HEK293T (cell line): ENCODE measurements at regions not wholly inside any gene's neighbourhood (a gene's known extent, or its start where the extent isn't known, plus 50 kb on each side); places are given as distances from the start of the nearest gene placed in this dataset.

Experiments used
- CTCF ChIA-PET: fragments of 350-600 bp; formaldehyde crosslinking; extraction: SDS; loops from one replicate; lab custom pipeline; 2021; ENCODE audit warnings: antibody characterized with exemption, inconsistent platforms; lab: Yijun Ruan, JAX
- POLR2A ChIA-PET: fragments of 350-600 bp; formaldehyde crosslinking; extraction: SDS; loops from one replicate; lab custom pipeline; 2020; ENCODE audit warnings: antibody characterized with exemption, inconsistent platforms; lab: Yijun Ruan, JAX
- DNase-seq: peaks from one replicate; pipeline ENCODE4 v3.0.0; 2012; ENCODE audit warnings: mixed read lengths; ENCODE audit errors: extremely low spot score
- ARNT ChIP-seq: fragments of 450-650 bp; IDR thresholded peaks from 2 replicates; pipeline ENCODE4 v1.6.1; 2017; ENCODE audit warnings: mild to moderate bottlenecking
- BHLHE40 ChIP-seq: fragments of 450-650 bp; IDR thresholded peaks from 2 replicates; pipeline ENCODE4 v1.6.1; 2016; ENCODE audit warnings: mild to moderate bottlenecking, moderate library complexity, borderline replicate concordance
- CTBP1 ChIP-seq: fragments of 450-650 bp; IDR thresholded peaks from 2 replicates; pipeline ENCODE4 v1.6.1; 2016; ENCODE audit warnings: borderline replicate concordance
- ELF4 ChIP-seq: fragments of 450-650 bp; IDR thresholded peaks from 2 replicates; pipeline ENCODE4 v1.6.1; 2017; ENCODE audit warnings: antibody characterized with exemption
- FOXA1 ChIP-seq: fragments of 450-650 bp; IDR thresholded peaks from 2 replicates; pipeline ENCODE4 v1.6.1; 2016; ENCODE audit warnings: mild to moderate bottlenecking
- FOXK2 ChIP-seq: fragments of 450-650 bp; IDR thresholded peaks from 2 replicates; pipeline ENCODE4 v1.6.1; 2016; ENCODE audit warnings: mild to moderate bottlenecking
- FOXM1 ChIP-seq: fragments of 450-650 bp; IDR thresholded peaks from 2 replicates; pipeline ENCODE4 v1.6.1; 2017; ENCODE audit warnings: mild to moderate bottlenecking, borderline replicate concordance
- HDGF ChIP-seq: fragments of 450-650 bp; IDR thresholded peaks from 2 replicates; pipeline ENCODE4 v1.6.1; 2017; ENCODE audit warnings: antibody characterized with exemption, borderline replicate concordance
- L3MBTL2 ChIP-seq: fragments of 450-650 bp; conservative IDR thresholded peaks from 2 replicates; pipeline ENCODE4 v1.6.1; 2016; ENCODE audit warnings: mild to moderate bottlenecking
- LEF1 ChIP-seq: fragments of 450-650 bp; IDR thresholded peaks from 2 replicates; pipeline ENCODE4 v1.6.1; 2017; ENCODE audit warnings: mild to moderate bottlenecking, borderline replicate concordance
- NFRKB ChIP-seq: fragments of 450-650 bp; IDR thresholded peaks from 2 replicates; pipeline ENCODE4 v1.6.1; 2016; ENCODE audit warnings: mild to moderate bottlenecking, moderate library complexity
- SP1 ChIP-seq: fragments of 450-650 bp; IDR thresholded peaks from 2 replicates; pipeline ENCODE4 v1.6.1; 2017
- SUZ12 ChIP-seq: fragments of 450-650 bp; IDR thresholded peaks from 2 replicates; pipeline ENCODE4 v1.6.1; 2016; ENCODE audit warnings: mild to moderate bottlenecking
- TARDBP ChIP-seq: fragments of 450-650 bp; IDR thresholded peaks from 2 replicates; pipeline ENCODE4 v1.6.1; 2016
- ZNF384 ChIP-seq: fragments of 450-650 bp; IDR thresholded peaks from 2 replicates; pipeline ENCODE4 v1.6.1; 2016
- TF ChIP-seq, protein P1 (sequence below): fragments of 450-650 bp; IDR thresholded peaks from 2 replicates; pipeline ENCODE4 v1.6.1; 2016

DNA sequence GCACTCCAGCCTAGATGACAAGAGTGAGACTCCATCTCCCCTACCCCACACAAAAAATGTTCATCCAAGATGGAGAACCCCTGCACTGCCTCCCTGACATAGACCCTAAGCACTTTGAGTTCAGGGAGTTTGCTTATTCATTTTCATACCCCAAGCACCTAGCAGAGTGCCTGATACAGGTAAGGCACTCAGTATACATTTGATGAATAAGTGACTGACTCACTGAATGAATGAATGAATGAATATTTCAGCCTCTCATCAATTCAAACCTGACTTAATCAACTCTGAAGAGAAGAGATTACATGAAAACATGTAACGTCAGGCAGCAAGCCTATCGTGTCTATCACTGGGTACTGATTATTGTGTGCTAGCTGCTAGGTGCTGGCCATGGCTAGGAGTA lies 121.3 kb upstream of the GADD45A start:
- TF ChIP-seq CTBP1 (no peak), LEF1 (no peak), SP1 (no peak), FOXA1 (no peak), NFRKB (no peak), HDGF (no peak), ELF4 (no peak), ARNT (no peak), FOXK2 (no peak), SUZ12 (no peak), ZNF384 (no peak), L3MBTL2 (no peak), TARDBP (no peak), BHLHE40 (no peak), FOXM1 (no peak)
- TF ChIP-seq, protein P1, sequence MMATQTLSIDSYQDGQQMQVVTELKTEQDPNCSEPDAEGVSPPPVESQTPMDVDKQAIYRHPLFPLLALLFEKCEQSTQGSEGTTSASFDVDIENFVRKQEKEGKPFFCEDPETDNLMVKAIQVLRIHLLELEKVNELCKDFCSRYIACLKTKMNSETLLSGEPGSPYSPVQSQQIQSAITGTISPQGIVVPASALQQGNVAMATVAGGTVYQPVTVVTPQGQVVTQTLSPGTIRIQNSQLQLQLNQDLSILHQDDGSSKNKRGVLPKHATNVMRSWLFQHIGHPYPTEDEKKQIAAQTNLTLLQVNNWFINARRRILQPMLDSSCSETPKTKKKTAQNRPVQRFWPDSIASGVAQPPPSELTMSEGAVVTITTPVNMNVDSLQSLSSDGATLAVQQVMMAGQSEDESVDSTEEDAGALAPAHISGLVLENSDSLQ: no peak
- CTCF ChIA-PET: no interaction called here
- POLR2A ChIA-PET: no interaction called here
- no peak for DNase-seq

DNA sequence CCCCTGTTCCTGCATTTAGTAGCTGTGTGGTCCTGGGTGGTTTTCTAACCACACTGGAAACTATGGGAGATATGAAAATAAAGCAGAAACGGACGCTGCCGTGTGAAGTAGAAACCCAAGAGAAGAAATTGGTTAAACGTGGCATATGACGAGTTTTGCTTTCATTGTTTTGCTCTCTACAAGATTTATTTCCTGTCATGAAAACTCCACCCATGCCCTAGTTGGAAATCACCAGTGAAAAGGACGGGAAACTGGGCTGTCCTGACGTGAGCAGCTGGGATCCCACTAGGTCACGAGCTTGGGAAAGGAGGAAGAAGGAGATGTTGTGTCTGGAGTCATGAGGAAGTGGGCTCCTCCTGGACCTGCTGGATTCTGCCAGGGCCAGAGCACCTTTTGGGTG lies 120.8 kb upstream of the GADD45A start:
- TF ChIP-seq ELF4 (no peak), ZNF384 (no peak)
- no peak for DNase-seq
- CTCF ChIA-PET: interaction anchor here (0.8 kb wide), 1 partner anchor 196 kb away, joined by 4 read pairs; no protein-coding TSS in a partner anchor
- POLR2A ChIA-PET: no interaction called here

DNA sequence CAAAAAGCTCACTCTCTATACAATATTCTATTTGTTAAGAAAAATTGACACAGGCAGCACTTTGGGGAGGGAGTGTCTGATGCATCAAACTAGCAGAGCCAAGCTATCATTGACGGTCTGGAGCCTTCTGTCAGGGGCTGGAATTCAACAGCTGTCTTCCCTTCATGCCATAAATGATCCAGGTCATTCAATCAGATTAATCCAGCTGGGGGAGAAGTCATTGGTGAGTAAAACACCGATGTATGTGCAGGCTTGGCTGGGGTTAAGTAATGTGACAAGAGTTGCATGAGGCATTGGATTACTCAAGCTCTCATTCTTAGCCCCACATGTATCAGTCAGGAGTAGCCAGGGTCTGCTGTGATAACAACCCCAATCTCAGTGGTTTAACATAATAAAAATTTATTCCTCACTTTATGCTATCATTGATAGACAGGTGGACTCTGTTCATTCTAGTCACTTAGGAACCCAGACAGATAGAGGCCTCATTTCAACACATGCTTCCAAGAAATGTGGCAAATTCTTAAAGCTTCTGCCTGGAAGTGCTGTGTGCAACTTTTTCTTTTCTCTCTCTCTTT lies 118.1 kb upstream of the GADD45A start:
- TF ChIP-seq ARNT (no peak), FOXK2 (no peak), BHLHE40 (no peak), SUZ12 (no peak), FOXM1 (no peak), ZNF384 (no peak), HDGF (no peak), SP1 (no peak), FOXA1 (no peak), TARDBP (no peak), L3MBTL2 (no peak), NFRKB (no peak), ELF4 (no peak), CTBP1 (no peak)
- TF ChIP-seq, protein P1: no peak
- POLR2A ChIA-PET: no interaction called here
- CTCF ChIA-PET: interaction anchor here (0.6 to 1.9 kb wide), 3 partner anchors 174 to 202 kb away, joined by 3 to 14 read pairs (median 3); no protein-coding TSS in a partner anchor
- DNase-seq: no peak

DNA sequence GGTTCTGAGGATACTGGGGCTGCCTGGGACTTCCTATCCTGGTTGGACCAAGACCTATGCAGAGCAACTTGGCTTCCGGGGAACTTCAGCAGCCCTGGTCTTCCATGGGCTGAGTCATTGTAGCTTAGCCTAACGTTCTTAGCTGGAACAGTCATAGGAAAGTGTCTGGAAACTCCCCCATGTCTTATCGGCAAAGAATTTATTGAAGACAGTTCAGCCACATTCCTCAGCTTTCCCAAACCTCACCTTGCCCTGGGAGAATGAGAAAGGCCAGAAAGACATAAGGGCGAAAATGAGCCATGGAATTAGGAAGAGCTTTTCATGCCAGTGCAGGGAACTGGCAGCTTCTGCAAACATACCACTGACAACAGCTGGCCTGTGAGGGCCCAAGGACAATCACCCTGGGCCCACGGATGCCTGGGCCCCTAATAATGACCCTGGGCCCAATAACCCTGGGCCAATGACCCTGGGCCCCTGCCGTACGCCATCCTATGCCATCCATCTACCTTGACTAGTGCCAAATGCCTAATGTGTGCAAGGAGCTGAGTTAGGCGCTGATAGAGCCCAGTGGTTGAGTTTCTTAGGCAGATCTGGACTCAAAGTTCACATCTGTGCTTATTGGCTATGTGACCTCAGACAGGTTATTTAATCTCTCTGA lies 114.4 kb upstream of the GADD45A start:
- CTCF ChIA-PET: interaction anchor here (1.5 to 4.2 kb wide), 3 partner anchors 9 to 190 kb away, joined by 4 to 19 read pairs (median 11); no protein-coding TSS in a partner anchor
- DNase-seq: no peak
- TF ChIP-seq FOXK2: no peak
- no peak for TF ChIP-seq ELF4
- TF ChIP-seq LEF1: no peak
- no peak for TF ChIP-seq FOXM1
- TF ChIP-seq BHLHE40: no peak
- TF ChIP-seq FOXA1: no peak
- TF ChIP-seq TARDBP: no peak
- POLR2A ChIA-PET: interaction anchor here (4.7 kb wide), 1 partner anchor 114 kb away, joined by 27 read pairs; the partner anchor contains the start of gene GADD45A

DNA sequence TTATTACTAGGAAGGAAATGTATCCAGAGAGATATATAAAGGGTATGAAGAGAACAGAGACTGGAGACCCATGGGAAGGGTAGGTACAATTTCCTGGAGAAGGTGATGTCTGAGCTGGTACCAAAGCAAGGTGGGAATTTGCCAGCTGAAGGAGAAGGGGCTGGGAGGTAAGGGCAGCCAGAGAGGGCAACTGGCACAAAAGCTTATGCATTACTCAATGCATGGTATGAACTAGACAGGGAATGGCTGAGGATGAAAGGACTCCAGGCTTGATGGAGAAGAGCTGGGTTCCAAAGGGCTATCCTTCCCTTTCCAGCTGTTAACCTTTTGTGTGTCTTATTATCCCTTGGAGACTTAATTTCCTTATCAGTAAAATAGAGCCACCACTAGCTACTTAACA lies 113.6 kb upstream of the GADD45A start:
- DNase-seq: no peak
- ChIA-PET POLR2A (interaction anchor here (4.7 kb wide), 1 partner anchor 114 kb away, joined by 27 read pairs; the partner anchor contains the start of gene GADD45A), CTCF (interaction anchor here (0.9 to 4.2 kb wide), 4 partner anchors 9 to 189 kb away, joined by 3 to 19 read pairs (median 8); no protein-coding TSS in a partner anchor)
- no peak for TF ChIP-seq ARNT
- TF ChIP-seq FOXK2: no peak
- TF ChIP-seq NFRKB: no peak

DNA sequence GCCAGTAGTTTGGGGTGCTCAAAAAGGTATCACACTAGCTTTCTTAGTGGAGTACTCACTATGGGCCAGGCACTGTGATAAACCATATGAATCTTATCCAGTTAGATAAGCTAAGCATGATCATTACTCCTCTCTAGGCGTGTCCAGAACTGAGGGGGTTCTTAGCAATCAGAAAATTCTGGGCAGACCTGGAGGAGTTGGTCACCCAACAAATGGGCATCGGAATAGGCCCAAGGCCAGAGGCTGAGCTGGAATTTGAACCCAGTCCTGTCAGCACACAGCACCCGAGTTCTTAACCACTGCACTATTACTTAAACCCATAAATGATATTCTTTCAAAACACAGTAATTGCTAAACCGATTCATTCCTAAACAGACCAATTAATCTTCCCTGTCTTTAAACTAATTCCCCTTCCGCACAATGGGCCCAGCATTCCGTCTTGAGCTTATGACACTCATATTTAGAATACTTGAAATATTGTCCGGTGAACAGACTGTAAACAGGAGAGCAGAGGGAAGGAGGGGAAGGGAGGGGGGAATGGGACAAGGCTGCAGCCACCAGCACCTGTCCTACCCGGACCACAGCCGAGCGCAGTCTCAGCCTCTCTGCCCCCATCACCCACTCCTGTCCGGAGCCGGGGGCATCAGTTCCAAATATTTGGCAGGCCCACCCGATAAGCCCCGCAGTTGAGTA lies 113.0 kb upstream of the GADD45A start:
- POLR2A ChIA-PET: interaction anchor here (4.7 kb wide), 1 partner anchor 113 kb away, joined by 27 read pairs; the partner anchor contains the start of gene GADD45A
- no peak for DNase-seq
- TF ChIP-seq ARNT (no peak), L3MBTL2 (no peak), LEF1 (no peak), FOXM1 (no peak), FOXA1 (no peak), SUZ12 (no peak), CTBP1 (no peak), NFRKB (no peak), BHLHE40 (no peak), HDGF (no peak)
- CTCF ChIA-PET: interaction anchor here (0.6 to 4.2 kb wide), 6 partner anchors 9 to 771 kb away, joined by 3 to 19 read pairs (median 6); no protein-coding TSS in a partner anchor
